ENCODE measurements at regions not wholly inside any gene's neighbourhood (a gene's known extent, or its start where the extent isn't known, plus 50 kb on each side); places are given as distances from the start of the nearest gene placed in this dataset.

GRCh38 chr2:48069769-48070168 is 163.5 kb upstream of the FBXO11 start:
- peaks cover 5% of the 10 kb centered on the region for H3K36me3 Mint-ChIP-seq (ENCODE audit: unreplicated experiment)
- H3K9me3 Mint-ChIP-seq (ENCODE audit: unreplicated experiment): peaks cover 6% of the 10 kb centered on the region
- peaks cover 5% of the 10 kb centered on the region for H3K27me3 Mint-ChIP-seq (ENCODE audit: unreplicated experiment)
- no peak overlapping the region for H3K4me3 Mint-ChIP-seq (ENCODE audit: unreplicated experiment)
- no peak for DNase-seq
- peak overlapping the region; percentile 41 for H3K27ac Mint-ChIP-seq (ENCODE audit: unreplicated experiment)
- H3K4me1 Mint-ChIP-seq (ENCODE audit: low read depth, unreplicated experiment): peaks cover 27% of the 10 kb centered on the region
- TF ChIP-seq CTCF (IDR thresholded peaks at IDR 0.05; ENCODE audit: partially characterized antibody, unreplicated experiment): no peak

- no peak for DNase-seq
- TF ChIP-seq CTCF (IDR thresholded peaks at IDR 0.05; ENCODE audit: partially characterized antibody, unreplicated experiment): no peak
- H3K4me1 Mint-ChIP-seq (ENCODE audit: low read depth, unreplicated experiment): peaks cover 27% of the 10 kb centered on the region
- H3K36me3 Mint-ChIP-seq (ENCODE audit: unreplicated experiment): peaks cover 5% of the 10 kb centered on the region
- H3K27ac Mint-ChIP-seq (ENCODE audit: unreplicated experiment): peak overlapping the region; percentile 15
- H3K4me3 Mint-ChIP-seq (ENCODE audit: unreplicated experiment): no peak overlapping the region
- peaks cover 6% of the 10 kb centered on the region for H3K9me3 Mint-ChIP-seq (ENCODE audit: unreplicated experiment)
- H3K27me3 Mint-ChIP-seq (ENCODE audit: unreplicated experiment): peaks cover 5% of the 10 kb centered on the region
Observed at GRCh38 chr2:48070415-48070814, 164.1 kb upstream of the FBXO11 start.

GRCh38 chr2:48072583-48072982 is 166.3 kb upstream of the FBXO11 start:
- H3K4me1 Mint-ChIP-seq (ENCODE audit: low read depth, unreplicated experiment): peaks cover 24% of the 10 kb centered on the region
- peak overlapping the region; percentile 13 for H3K4me3 Mint-ChIP-seq (ENCODE audit: unreplicated experiment)
- H3K27me3 Mint-ChIP-seq (ENCODE audit: unreplicated experiment): peaks cover 5% of the 10 kb centered on the region

GRCh38 chr2:48075631-48076030 is 169.3 kb upstream of the FBXO11 start:
- Mint-ChIP-seq H3K4me3 (ENCODE audit: unreplicated experiment) (no peak overlapping the region), H3K36me3 (ENCODE audit: unreplicated experiment) (no peaks in the 10 kb centered on the region), H3K9me3 (ENCODE audit: unreplicated experiment) (peaks cover 4% of the 10 kb centered on the region), H3K27me3 (ENCODE audit: unreplicated experiment) (peaks cover 1% of the 10 kb centered on the region), H3K4me1 (ENCODE audit: low read depth, unreplicated experiment) (peaks cover 17% of the 10 kb centered on the region), H3K27ac (ENCODE audit: unreplicated experiment) (no peak overlapping the region)
- no peak for DNase-seq
- TF ChIP-seq CTCF (IDR thresholded peaks at IDR 0.05; ENCODE audit: partially characterized antibody, unreplicated experiment): no peak

More at GRCh38 chr2:48072583-48072982, 166.3 kb upstream of the FBXO11 start:
- no peaks in the 10 kb centered on the region for H3K36me3 Mint-ChIP-seq (ENCODE audit: unreplicated experiment)
- peaks cover 4% of the 10 kb centered on the region for H3K9me3 Mint-ChIP-seq (ENCODE audit: unreplicated experiment)
- TF ChIP-seq CTCF (IDR thresholded peaks at IDR 0.05; ENCODE audit: partially characterized antibody, unreplicated experiment): no peak
- H3K27ac Mint-ChIP-seq (ENCODE audit: unreplicated experiment): peak overlapping the region; percentile 26
- no peak for DNase-seq

- Mint-ChIP-seq H3K27ac (ENCODE audit: unreplicated experiment) (no peak overlapping the region), H3K36me3 (ENCODE audit: unreplicated experiment) (peaks cover 4% of the 10 kb centered on the region), H3K9me3 (ENCODE audit: unreplicated experiment) (peaks cover 1% of the 10 kb centered on the region), H3K4me3 (ENCODE audit: unreplicated experiment) (no peak overlapping the region), H3K4me1 (ENCODE audit: low read depth, unreplicated experiment) (no peaks in the 10 kb centered on the region), H3K27me3 (ENCODE audit: unreplicated experiment) (peaks cover 2% of the 10 kb centered on the region)
- no peak for TF ChIP-seq CTCF (IDR thresholded peaks at IDR 0.05; ENCODE audit: partially characterized antibody, unreplicated experiment)
- DNase-seq: no peak
Observed at GRCh38 chr2:48080534-48081316, 174.4 kb upstream of the FBXO11 start.
